ENCODE measurements at regions not wholly inside any gene's neighbourhood (a gene's known extent, or its start where the extent isn't known, plus 50 kb on each side); places are given as distances from the start of the nearest gene placed in this dataset.
"Not testable (repeated sequence)": the region's sequence is repeated elsewhere in the genome, so short reads cannot be mapped to it uniquely, and the experiment has no call there.

- not testable (repeated sequence) for DNase-seq; H3K27me3 Mint-ChIP-seq (ENCODE audit: low read depth); H3K36me3 Mint-ChIP-seq (ENCODE audit: insufficient read depth in 2 of 2); H3K4me3 Mint-ChIP-seq; H3K4me1 Mint-ChIP-seq (ENCODE audit: low read depth); H3K27ac Mint-ChIP-seq; H3K9me3 Mint-ChIP-seq
- peak; percentile 16 to 22 for ATAC-seq (replicated peaks in 1 of 2)
These were observed 79.5 kb upstream of the NBPF20 start for GRCh38 chr1:145504834-145505413.

GRCh38 chr1:145504310-145504709, 78.9 kb upstream of the NBPF20 start:
- H3K4me1 Mint-ChIP-seq (ENCODE audit: low read depth); H3K27ac Mint-ChIP-seq; H3K36me3 Mint-ChIP-seq (ENCODE audit: insufficient read depth in 2 of 2); DNase-seq; H3K9me3 Mint-ChIP-seq; H3K4me3 Mint-ChIP-seq; H3K27me3 Mint-ChIP-seq (ENCODE audit: low read depth): not testable (repeated sequence)
- ATAC-seq (replicated peaks in 1 of 2): peak; percentile 60 to 65

GRCh38 chr1:145500251-145500650, 74.8 kb upstream of the NBPF20 start:
- not testable (repeated sequence) for H3K4me3 Mint-ChIP-seq; DNase-seq; H3K9me3 Mint-ChIP-seq; H3K27me3 Mint-ChIP-seq (ENCODE audit: low read depth); H3K4me1 Mint-ChIP-seq (ENCODE audit: low read depth); H3K36me3 Mint-ChIP-seq (ENCODE audit: insufficient read depth in 2 of 2); H3K27ac Mint-ChIP-seq
- ATAC-seq (replicated peaks in 1 of 2): peak; percentile 51 to 72

GRCh38 chr1:145495077-145495871, 69.9 kb upstream of the NBPF20 start:
- not testable (repeated sequence) for H3K27ac Mint-ChIP-seq; ATAC-seq (replicated peaks in 1 of 2); H3K4me3 Mint-ChIP-seq; H3K36me3 Mint-ChIP-seq (ENCODE audit: insufficient read depth in 2 of 2); DNase-seq; H3K27me3 Mint-ChIP-seq (ENCODE audit: low read depth); H3K9me3 Mint-ChIP-seq; H3K4me1 Mint-ChIP-seq (ENCODE audit: low read depth)

- not testable (repeated sequence) for H3K27me3 Mint-ChIP-seq (ENCODE audit: low read depth); H3K27ac Mint-ChIP-seq; H3K4me1 Mint-ChIP-seq (ENCODE audit: low read depth); DNase-seq; H3K9me3 Mint-ChIP-seq; H3K36me3 Mint-ChIP-seq (ENCODE audit: insufficient read depth in 2 of 2)
- peak in 1 of 2 donors; percentile 30 for ATAC-seq (replicated peaks in 1 of 2)
- peak overlapping the region; percentile 67 to 71 for H3K4me3 Mint-ChIP-seq
These were observed 63.0 kb upstream of the NBPF20 start for GRCh38 chr1:145488193-145488933.

- not testable (repeated sequence) for H3K36me3 Mint-ChIP-seq (ENCODE audit: insufficient read depth in 2 of 2); H3K27ac Mint-ChIP-seq; DNase-seq; H3K9me3 Mint-ChIP-seq; H3K4me1 Mint-ChIP-seq (ENCODE audit: low read depth); H3K27me3 Mint-ChIP-seq (ENCODE audit: low read depth)
- ATAC-seq (replicated peaks in 1 of 2): peak; percentile 39 to 56
- H3K4me3 Mint-ChIP-seq: peak overlapping the region; percentile 73 to 76
These were observed 61.8 kb upstream of the NBPF20 start for GRCh38 chr1:145487156-145487555.

- H3K36me3 Mint-ChIP-seq (ENCODE audit: insufficient read depth in 2 of 2); H3K27ac Mint-ChIP-seq; H3K9me3 Mint-ChIP-seq; DNase-seq; H3K27me3 Mint-ChIP-seq (ENCODE audit: low read depth); ATAC-seq (replicated peaks in 1 of 2); H3K4me1 Mint-ChIP-seq (ENCODE audit: low read depth); H3K4me3 Mint-ChIP-seq: not testable (repeated sequence)
These were observed 58.9 kb upstream of the NBPF20 start for GRCh38 chr1:145484257-145484656.

GRCh38 chr1:145482214-145482860, 56.9 kb upstream of the NBPF20 start:
- not testable (repeated sequence) for DNase-seq; H3K4me1 Mint-ChIP-seq (ENCODE audit: low read depth); H3K27me3 Mint-ChIP-seq (ENCODE audit: low read depth); ATAC-seq (replicated peaks in 1 of 2); H3K9me3 Mint-ChIP-seq; H3K36me3 Mint-ChIP-seq (ENCODE audit: insufficient read depth in 2 of 2); H3K4me3 Mint-ChIP-seq; H3K27ac Mint-ChIP-seq

GRCh38 chr1:145475962-145476361, 50.6 kb upstream of the NBPF20 start:
- peak overlapping the region; percentile 83 to 86 for H3K4me3 Mint-ChIP-seq
- not testable (repeated sequence) for H3K9me3 Mint-ChIP-seq; H3K4me1 Mint-ChIP-seq (ENCODE audit: low read depth); H3K36me3 Mint-ChIP-seq (ENCODE audit: insufficient read depth in 2 of 2); H3K27me3 Mint-ChIP-seq (ENCODE audit: low read depth); H3K27ac Mint-ChIP-seq; ATAC-seq (replicated peaks in 1 of 2); DNase-seq

- not testable (repeated sequence) for H3K27me3 Mint-ChIP-seq (ENCODE audit: low read depth); H3K4me1 Mint-ChIP-seq (ENCODE audit: low read depth); H3K36me3 Mint-ChIP-seq (ENCODE audit: insufficient read depth in 2 of 2); H3K9me3 Mint-ChIP-seq
- DNase-seq: peak; percentile 32 to 45
- peak; percentile 53 to 69 for ATAC-seq (replicated peaks in 1 of 2)
- H3K27ac Mint-ChIP-seq: peak overlapping the region; percentile 89
- peak overlapping the region; percentile 83 to 86 for H3K4me3 Mint-ChIP-seq
These were observed 50.0 kb upstream of the NBPF20 start for GRCh38 chr1:145475369-145475915.

Measured in activated T-cell treated with anti-CD3 and anti-CD28 coated beads, Interleukin-2, amount 50 U/mL, for 72 hours (primary cell).